ENCODE measurements at regions not wholly inside any gene's neighbourhood (a gene's known extent, or its start where the extent isn't known, plus 50 kb on each side); places are given as distances from the start of the nearest gene placed in this dataset.

DNA sequence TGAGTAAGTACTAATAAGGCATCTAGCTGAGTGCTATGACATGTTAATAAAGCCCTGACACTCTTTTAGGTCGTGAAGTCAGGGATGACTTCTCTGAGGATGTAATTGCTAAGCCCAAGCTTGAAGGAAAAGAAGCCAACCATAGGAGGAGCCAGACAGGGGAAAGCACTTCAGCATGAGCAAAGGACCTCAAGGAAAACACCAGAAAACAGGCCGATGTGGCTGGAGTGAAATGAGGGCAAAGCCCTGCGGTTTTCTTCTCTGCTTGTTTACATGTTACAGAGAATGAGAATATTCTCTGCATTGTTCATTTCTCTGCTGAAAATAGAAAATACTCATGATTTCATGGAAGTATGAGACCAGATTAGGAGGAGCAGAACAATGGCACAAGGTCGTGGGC is 112.5 kb upstream of the ARHGAP28 start:
- TF ChIP-seq TCF12 (IDR thresholded peaks at IDR 0.05; ENCODE audit: low read depth) (no peak), FOXM1 (IDR thresholded peaks at IDR 0.05; ENCODE audit: borderline replicate concordance, low read depth) (no peak), TEAD4 (IDR thresholded peaks at IDR 0.05) (no peak)

DNA sequence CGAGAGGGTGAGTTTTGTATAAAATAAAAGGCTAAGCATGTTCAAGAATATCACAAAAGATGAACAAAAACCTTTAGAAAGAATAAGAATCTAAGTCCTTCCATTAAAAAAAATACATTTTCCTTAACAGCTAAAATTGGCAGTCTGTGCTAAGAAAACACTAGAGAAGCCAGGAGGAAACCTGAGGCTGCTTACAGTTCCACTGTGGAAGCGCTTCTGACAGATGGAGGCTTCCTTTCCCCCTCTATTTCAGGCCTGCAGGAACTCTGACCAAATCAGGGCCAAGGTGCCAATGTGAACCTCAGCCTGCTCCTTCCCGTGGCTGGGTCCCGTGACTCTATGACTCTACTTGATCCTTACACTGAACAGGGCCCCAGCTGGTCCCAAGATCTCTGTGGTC is 108.1 kb upstream of the ARHGAP28 start:
- TF ChIP-seq FOXM1 (IDR thresholded peaks at IDR 0.05; ENCODE audit: borderline replicate concordance, low read depth) (no peak), EP300 (IDR thresholded peaks at IDR 0.05; ENCODE audit: borderline replicate concordance) (no peak), ZBTB7A (IDR thresholded peaks at IDR 0.05; ENCODE audit: low read depth) (no peak), CREB1 (IDR thresholded peaks at IDR 0.05; ENCODE audit: low read depth) (no peak), TCF12 (IDR thresholded peaks at IDR 0.05; ENCODE audit: low read depth) (no peak), TEAD4 (IDR thresholded peaks at IDR 0.05) (no peak), YY1 (IDR thresholded peaks at IDR 0.05; ENCODE audit: low read depth) (no peak), NFIC (IDR thresholded peaks at IDR 0.05) (no peak)
- TF ChIP-seq, protein P1, sequence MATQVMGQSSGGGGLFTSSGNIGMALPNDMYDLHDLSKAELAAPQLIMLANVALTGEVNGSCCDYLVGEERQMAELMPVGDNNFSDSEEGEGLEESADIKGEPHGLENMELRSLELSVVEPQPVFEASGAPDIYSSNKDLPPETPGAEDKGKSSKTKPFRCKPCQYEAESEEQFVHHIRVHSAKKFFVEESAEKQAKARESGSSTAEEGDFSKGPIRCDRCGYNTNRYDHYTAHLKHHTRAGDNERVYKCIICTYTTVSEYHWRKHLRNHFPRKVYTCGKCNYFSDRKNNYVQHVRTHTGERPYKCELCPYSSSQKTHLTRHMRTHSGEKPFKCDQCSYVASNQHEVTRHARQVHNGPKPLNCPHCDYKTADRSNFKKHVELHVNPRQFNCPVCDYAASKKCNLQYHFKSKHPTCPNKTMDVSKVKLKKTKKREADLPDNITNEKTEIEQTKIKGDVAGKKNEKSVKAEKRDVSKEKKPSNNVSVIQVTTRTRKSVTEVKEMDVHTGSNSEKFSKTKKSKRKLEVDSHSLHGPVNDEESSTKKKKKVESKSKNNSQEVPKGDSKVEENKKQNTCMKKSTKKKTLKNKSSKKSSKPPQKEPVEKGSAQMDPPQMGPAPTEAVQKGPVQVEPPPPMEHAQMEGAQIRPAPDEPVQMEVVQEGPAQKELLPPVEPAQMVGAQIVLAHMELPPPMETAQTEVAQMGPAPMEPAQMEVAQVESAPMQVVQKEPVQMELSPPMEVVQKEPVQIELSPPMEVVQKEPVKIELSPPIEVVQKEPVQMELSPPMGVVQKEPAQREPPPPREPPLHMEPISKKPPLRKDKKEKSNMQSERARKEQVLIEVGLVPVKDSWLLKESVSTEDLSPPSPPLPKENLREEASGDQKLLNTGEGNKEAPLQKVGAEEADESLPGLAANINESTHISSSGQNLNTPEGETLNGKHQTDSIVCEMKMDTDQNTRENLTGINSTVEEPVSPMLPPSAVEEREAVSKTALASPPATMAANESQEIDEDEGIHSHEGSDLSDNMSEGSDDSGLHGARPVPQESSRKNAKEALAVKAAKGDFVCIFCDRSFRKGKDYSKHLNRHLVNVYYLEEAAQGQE (IDR thresholded peaks at IDR 0.05; ENCODE audit: low read depth) = no peak

DNA sequence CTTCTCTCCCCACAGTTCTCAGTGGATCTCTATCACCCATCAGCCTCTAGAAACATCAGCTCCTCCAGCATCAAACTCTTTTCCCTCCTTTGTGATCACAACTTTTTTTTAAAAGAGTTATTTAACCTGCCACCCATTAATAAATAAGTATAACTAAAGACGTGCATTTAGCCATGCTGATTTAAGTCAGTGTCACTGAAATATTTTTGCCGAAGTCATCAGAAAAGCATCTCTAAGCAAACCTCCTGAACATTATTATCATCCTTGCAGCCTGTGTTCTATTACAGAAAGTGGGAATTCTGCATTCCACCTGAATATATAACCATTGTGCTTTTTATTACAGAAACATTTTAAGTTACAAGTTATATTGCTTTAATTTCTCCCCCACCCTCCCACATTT is 106.2 kb upstream of the ARHGAP28 start:
- TF ChIP-seq TCF12 (IDR thresholded peaks at IDR 0.05; ENCODE audit: low read depth) = no peak
- no peak for TF ChIP-seq RAD21 (IDR thresholded peaks at IDR 0.05; ENCODE audit: low read depth)
- no peak for TF ChIP-seq NFIC (IDR thresholded peaks at IDR 0.05)
- TF ChIP-seq, protein P2, sequence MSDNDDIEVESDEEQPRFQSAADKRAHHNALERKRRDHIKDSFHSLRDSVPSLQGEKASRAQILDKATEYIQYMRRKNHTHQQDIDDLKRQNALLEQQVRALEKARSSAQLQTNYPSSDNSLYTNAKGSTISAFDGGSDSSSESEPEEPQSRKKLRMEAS (IDR thresholded peaks at IDR 0.05) = no peak

DNA sequence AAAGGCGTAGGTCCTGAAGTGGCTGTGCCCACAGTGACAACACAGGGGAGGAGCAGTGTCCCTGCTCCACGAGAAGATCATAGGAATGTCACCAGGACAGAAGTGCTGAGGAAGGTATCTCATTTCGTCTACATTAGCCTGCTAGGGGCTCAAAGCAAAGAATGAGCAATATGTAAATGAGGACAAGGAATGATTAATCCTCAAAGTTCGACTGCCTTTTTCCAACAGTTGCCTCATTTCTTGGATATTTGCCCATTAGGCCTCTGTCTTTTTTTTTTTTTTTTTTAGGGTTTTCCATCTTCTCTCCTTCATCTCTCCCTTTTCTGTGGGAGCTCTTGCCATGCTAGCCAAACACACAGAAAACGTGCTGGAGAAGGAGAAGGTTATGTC is 105.2 kb upstream of the ARHGAP28 start:
- TF ChIP-seq, protein P3, sequence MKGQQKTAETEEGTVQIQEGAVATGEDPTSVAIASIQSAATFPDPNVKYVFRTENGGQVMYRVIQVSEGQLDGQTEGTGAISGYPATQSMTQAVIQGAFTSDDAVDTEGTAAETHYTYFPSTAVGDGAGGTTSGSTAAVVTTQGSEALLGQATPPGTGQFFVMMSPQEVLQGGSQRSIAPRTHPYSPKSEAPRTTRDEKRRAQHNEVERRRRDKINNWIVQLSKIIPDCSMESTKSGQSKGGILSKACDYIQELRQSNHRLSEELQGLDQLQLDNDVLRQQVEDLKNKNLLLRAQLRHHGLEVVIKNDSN (IDR thresholded peaks at IDR 0.05) = no peak
- TF ChIP-seq RAD21 (IDR thresholded peaks at IDR 0.05; ENCODE audit: low read depth) (no peak), EP300 (IDR thresholded peaks at IDR 0.05; ENCODE audit: borderline replicate concordance) (no peak), CREB1 (IDR thresholded peaks at IDR 0.05; ENCODE audit: low read depth) (no peak), FOXM1 (IDR thresholded peaks at IDR 0.05; ENCODE audit: borderline replicate concordance, low read depth) (no peak), TEAD4 (IDR thresholded peaks at IDR 0.05) (no peak), NFIC (IDR thresholded peaks at IDR 0.05) (no peak), TCF12 (IDR thresholded peaks at IDR 0.05; ENCODE audit: low read depth) (no peak), ZBTB7A (IDR thresholded peaks at IDR 0.05; ENCODE audit: low read depth) (no peak), EGR1 (IDR thresholded peaks at IDR 0.05) (no peak), CEBPB (IDR thresholded peaks at IDR 0.05) (no peak), YY1 (IDR thresholded peaks at IDR 0.05; ENCODE audit: low read depth) (no peak), TAF1 (IDR thresholded peaks at IDR 0.05; ENCODE audit: low read depth) (no peak)
- TF ChIP-seq, protein P2 (IDR thresholded peaks at IDR 0.05) = no peak
- TF ChIP-seq, protein P1 (IDR thresholded peaks at IDR 0.05; ENCODE audit: low read depth) = no peak

DNA sequence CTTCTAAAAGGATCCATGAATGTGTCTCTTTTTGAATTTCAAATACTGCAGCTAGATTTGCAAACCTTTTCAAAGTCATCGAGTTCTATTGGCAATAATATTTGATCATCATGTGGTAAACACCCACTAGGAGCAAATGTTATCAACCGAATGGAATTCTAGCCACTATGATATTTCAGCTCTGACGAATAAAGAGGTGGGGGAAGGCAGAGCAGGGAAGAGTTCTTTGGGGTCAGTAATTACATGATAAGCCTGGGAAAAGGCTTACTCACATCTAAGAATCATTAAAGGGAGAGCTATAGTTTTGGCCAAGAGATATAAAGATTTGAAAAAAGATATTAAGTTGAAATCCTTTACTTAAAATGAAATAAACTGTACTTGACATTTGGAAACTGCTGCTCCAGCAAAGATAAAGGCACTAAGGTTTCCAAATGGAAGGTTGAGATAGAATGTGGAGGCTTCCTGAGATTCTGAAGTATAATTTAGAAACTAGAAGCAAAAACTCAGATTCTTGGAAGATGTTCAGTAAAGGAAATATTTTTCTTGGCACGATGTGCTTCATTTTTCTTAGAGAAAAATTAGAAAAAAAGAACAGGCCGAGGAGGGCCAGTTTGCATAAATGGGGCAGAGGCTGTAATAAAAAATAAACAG is 104.7 kb upstream of the ARHGAP28 start:
- TF ChIP-seq NFIC (IDR thresholded peaks at IDR 0.05) = no peak
- no peak for TF ChIP-seq ZBTB7A (IDR thresholded peaks at IDR 0.05; ENCODE audit: low read depth)

DNA sequence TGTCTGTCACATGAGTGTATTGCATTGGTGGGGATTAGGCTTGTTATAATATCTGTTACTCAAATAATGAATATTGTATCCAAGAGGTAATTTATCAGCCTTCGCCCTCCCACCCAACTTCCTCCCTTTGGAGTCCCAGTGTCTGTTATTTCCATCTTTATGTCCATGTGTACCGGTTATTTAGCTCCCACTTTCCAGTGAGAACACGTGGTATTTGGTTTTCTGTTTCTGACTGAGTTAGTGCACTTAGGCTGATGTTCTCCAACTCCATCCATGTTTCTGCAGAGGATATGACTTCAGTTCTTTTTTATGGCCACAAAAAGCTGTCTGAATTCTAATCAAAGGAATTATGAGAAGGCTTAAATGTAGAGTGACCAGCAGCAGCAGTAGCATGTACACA is 104.0 kb upstream of the ARHGAP28 start:
- TF ChIP-seq FOXM1 (IDR thresholded peaks at IDR 0.05; ENCODE audit: borderline replicate concordance, low read depth) (no peak), TCF12 (IDR thresholded peaks at IDR 0.05; ENCODE audit: low read depth) (no peak), RAD21 (IDR thresholded peaks at IDR 0.05; ENCODE audit: low read depth) (no peak), EGR1 (IDR thresholded peaks at IDR 0.05) (no peak), ZBTB7A (IDR thresholded peaks at IDR 0.05; ENCODE audit: low read depth) (no peak), CREB1 (IDR thresholded peaks at IDR 0.05; ENCODE audit: low read depth) (no peak), CEBPB (IDR thresholded peaks at IDR 0.05) (no peak)
- TF ChIP-seq, protein P2 (IDR thresholded peaks at IDR 0.05) = no peak
- TF ChIP-seq, protein P1 (IDR thresholded peaks at IDR 0.05; ENCODE audit: low read depth) = no peak

All from Ishikawa (cell line).